Uterus (tissue), 2 donors: ENCODE measurements at regions not wholly inside any gene's neighbourhood (a gene's known extent, or its start where the extent isn't known, plus 50 kb on each side); places are given as distances from the start of the nearest gene placed in this dataset.

ENCODE experiments used
- POLR2A ChIP-seq, 2 donors: fragments of 450-650 bp; IDR thresholded peaks; one replicate each; pipeline ENCODE4 v1.6.1; 2016; ENCODE audit warnings: antibody characterized with exemption in 2 of 2, mild to moderate bottlenecking in 1 of 2, moderate library complexity in 1 of 2
- TF ChIP-seq, protein P1 (sequence below), 4 experiments: fragments of 200-600 bp in 2 of 4; fragments of 450-650 bp in 2 of 4; sonication (generic) in 2 of 4; IDR thresholded peaks; one replicate each; pipeline ENCODE4 v1.5.1; 2016 to 2019; ENCODE audit warnings: antibody characterized with exemption in 4 of 4, mild to moderate bottlenecking in 2 of 4, moderate library complexity in 1 of 4

DNA sequence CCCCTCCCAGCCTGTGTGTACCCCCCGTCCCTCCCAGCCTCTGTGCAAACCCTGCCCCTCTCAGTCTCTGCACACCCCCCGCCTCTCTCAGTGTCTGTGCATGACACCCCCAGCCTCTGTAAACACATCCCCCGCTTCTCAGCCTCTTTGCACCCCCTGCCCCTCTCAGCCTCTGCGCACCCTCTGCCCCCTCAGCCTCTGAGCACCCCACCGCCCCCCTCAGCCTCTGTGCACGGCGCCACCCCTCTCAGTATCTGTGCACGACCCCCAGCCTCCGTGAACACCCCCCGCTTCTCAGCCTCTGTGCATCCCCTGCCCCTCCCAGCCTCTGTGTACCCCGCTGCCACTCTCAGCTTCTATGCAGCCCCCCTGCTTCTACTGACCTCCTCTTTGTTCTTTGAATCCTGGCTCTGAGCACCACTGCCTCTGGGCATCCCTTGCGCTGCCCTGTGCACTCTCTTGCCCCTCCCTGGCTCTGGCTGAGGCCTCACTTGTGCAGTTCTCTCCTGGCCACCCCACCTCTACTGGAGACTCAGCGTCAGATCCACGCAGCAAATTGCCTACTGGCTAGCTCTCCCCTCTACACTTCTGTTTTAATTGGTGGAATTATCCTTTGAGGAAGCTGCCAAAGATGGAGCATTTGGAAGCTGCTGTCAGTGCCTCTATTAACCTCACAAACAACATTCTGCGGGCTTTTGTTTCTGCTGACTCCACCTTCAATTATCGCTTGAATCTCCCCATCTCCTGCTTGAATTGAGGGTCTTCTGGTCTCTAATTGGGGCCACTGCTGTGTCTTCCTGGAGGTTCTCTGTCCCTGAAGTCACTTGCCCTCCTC lies 838.6 kb downstream of the TBC1D22A start:
- TF ChIP-seq, protein P1, sequence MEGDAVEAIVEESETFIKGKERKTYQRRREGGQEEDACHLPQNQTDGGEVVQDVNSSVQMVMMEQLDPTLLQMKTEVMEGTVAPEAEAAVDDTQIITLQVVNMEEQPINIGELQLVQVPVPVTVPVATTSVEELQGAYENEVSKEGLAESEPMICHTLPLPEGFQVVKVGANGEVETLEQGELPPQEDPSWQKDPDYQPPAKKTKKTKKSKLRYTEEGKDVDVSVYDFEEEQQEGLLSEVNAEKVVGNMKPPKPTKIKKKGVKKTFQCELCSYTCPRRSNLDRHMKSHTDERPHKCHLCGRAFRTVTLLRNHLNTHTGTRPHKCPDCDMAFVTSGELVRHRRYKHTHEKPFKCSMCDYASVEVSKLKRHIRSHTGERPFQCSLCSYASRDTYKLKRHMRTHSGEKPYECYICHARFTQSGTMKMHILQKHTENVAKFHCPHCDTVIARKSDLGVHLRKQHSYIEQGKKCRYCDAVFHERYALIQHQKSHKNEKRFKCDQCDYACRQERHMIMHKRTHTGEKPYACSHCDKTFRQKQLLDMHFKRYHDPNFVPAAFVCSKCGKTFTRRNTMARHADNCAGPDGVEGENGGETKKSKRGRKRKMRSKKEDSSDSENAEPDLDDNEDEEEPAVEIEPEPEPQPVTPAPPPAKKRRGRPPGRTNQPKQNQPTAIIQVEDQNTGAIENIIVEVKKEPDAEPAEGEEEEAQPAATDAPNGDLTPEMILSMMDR (IDR thresholded peaks at IDR 0.05): no peak
- no peak for TF ChIP-seq POLR2A (IDR thresholded peaks at IDR 0.05)
